ENCODE measurements at regions not wholly inside any gene's neighbourhood (a gene's known extent, or its start where the extent isn't known, plus 50 kb on each side); places are given as distances from the start of the nearest gene placed in this dataset.

DNA sequence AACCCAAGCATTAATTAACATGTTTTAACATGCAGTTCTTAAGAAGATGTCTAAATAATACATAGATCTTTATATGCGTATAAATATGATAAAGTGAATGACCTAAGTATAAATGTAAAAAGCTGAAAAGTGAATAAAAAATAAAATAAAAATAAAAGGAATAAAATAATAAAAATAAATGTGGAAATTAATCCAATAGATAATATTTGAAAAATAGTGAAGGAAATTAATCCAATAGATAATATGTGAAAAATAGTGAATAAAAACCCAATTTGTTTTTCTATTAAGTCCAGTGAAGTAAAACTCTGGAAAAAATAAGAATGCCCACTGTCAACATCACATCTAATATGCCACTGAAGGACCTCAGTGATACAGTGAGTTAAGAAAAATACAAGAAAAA lies 180.6 kb upstream of the SLC27A6 start:
- Mint-ChIP-seq H3K27ac (ENCODE audit: unreplicated experiment) (no peak overlapping the region), H3K36me3 (ENCODE audit: low read depth, unreplicated experiment) (no peaks in the 10 kb centered on the region), H3K4me3 (ENCODE audit: unreplicated experiment) (no peak overlapping the region), H3K27me3 (ENCODE audit: unreplicated experiment) (peaks cover 2% of the 10 kb centered on the region), H3K9me3 (ENCODE audit: unreplicated experiment) (no peaks in the 10 kb centered on the region), H3K4me1 (ENCODE audit: unreplicated experiment) (peaks cover 14% of the 10 kb centered on the region)
- TF ChIP-seq, protein P1, sequence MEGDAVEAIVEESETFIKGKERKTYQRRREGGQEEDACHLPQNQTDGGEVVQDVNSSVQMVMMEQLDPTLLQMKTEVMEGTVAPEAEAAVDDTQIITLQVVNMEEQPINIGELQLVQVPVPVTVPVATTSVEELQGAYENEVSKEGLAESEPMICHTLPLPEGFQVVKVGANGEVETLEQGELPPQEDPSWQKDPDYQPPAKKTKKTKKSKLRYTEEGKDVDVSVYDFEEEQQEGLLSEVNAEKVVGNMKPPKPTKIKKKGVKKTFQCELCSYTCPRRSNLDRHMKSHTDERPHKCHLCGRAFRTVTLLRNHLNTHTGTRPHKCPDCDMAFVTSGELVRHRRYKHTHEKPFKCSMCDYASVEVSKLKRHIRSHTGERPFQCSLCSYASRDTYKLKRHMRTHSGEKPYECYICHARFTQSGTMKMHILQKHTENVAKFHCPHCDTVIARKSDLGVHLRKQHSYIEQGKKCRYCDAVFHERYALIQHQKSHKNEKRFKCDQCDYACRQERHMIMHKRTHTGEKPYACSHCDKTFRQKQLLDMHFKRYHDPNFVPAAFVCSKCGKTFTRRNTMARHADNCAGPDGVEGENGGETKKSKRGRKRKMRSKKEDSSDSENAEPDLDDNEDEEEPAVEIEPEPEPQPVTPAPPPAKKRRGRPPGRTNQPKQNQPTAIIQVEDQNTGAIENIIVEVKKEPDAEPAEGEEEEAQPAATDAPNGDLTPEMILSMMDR (IDR thresholded peaks at IDR 0.05; ENCODE audit: unreplicated experiment) = no peak
- no peak for DNase-seq (ENCODE audit: low spot score)

DNA sequence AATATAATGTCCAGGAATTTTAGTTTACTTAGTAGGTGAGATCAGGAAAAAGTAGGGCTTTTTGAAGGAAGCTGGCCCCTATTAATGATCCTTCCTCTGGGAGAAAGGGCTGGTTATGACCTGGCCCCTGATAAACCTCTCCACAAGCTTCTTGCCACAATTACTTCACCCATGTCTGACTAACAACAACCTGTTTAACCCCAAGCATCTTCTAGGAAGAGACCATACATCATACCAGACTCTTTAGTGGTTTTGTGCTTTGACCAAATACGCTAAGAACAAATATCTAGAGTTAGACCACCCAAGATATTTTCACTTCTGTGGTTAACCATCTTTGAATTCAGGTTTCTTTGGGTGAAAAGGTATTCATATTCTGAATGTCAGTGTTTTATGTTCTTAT lies 174.0 kb upstream of the SLC27A6 start:
- no peaks in the 10 kb centered on the region for H3K4me1 Mint-ChIP-seq (ENCODE audit: unreplicated experiment)
- no peaks in the 10 kb centered on the region for H3K36me3 Mint-ChIP-seq (ENCODE audit: low read depth, unreplicated experiment)
- no peak overlapping the region for H3K4me3 Mint-ChIP-seq (ENCODE audit: unreplicated experiment)
- H3K27me3 Mint-ChIP-seq (ENCODE audit: unreplicated experiment) = peaks cover 2% of the 10 kb centered on the region
- TF ChIP-seq, protein P1 (IDR thresholded peaks at IDR 0.05; ENCODE audit: unreplicated experiment) = no peak
- H3K9me3 Mint-ChIP-seq (ENCODE audit: unreplicated experiment) = no peaks in the 10 kb centered on the region
- no peak overlapping the region for H3K27ac Mint-ChIP-seq (ENCODE audit: unreplicated experiment)
- DNase-seq (ENCODE audit: low spot score) = no peak

DNA sequence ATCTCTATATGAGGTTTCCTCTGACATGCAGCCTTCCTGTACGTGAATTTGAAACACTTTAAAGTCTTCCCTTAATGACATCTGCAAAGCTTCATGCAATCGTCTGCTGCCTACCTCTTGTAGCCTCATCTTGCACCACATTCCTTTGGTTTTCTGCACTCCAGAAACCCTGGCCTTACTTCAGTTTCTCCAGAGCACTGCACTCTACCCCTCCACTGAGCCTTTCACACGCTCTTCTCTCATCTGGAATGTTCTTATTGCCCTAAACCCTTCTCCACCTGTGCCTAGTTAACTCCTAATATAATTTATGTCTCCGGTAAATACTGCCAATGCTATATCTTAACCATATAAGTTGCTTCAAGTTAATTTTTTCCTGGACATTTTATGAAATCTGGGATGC lies 168.8 kb upstream of the SLC27A6 start:
- Mint-ChIP-seq H3K4me3 (ENCODE audit: unreplicated experiment) (no peak overlapping the region), H3K36me3 (ENCODE audit: low read depth, unreplicated experiment) (no peaks in the 10 kb centered on the region), H3K27me3 (ENCODE audit: unreplicated experiment) (no peaks in the 10 kb centered on the region), H3K27ac (ENCODE audit: unreplicated experiment) (no peak overlapping the region), H3K4me1 (ENCODE audit: unreplicated experiment) (peaks cover 6% of the 10 kb centered on the region), H3K9me3 (ENCODE audit: unreplicated experiment) (no peaks in the 10 kb centered on the region)
- no peak for DNase-seq (ENCODE audit: low spot score)
- TF ChIP-seq, protein P1 (IDR thresholded peaks at IDR 0.05; ENCODE audit: unreplicated experiment) = no peak

DNA sequence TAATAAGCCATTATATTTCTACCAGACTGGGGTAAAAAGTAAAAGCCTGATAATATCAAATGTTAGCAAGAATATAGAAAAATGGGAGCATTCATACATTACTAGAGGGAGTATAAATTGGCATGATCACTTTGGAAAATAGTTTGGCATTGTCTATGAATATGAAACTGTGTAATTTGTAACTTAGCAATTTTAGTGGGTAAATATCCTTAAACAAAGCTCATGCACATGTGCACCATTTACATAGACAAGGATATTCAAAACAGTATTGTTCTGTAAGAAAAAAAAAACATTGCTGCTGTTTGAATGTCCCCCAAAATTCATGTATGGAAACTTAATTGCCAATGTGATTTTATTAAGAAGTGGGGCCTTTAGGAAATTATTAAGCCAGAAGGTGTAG lies 166.4 kb upstream of the SLC27A6 start:
- TF ChIP-seq, protein P1 (IDR thresholded peaks at IDR 0.05; ENCODE audit: unreplicated experiment) = no peak
- Mint-ChIP-seq H3K36me3 (ENCODE audit: low read depth, unreplicated experiment) (no peaks in the 10 kb centered on the region), H3K9me3 (ENCODE audit: unreplicated experiment) (no peaks in the 10 kb centered on the region), H3K4me3 (ENCODE audit: unreplicated experiment) (no peak overlapping the region), H3K27me3 (ENCODE audit: unreplicated experiment) (no peaks in the 10 kb centered on the region), H3K4me1 (ENCODE audit: unreplicated experiment) (peaks cover 6% of the 10 kb centered on the region), H3K27ac (ENCODE audit: unreplicated experiment) (no peak overlapping the region)
- DNase-seq (ENCODE audit: low spot score) = no peak

DNA sequence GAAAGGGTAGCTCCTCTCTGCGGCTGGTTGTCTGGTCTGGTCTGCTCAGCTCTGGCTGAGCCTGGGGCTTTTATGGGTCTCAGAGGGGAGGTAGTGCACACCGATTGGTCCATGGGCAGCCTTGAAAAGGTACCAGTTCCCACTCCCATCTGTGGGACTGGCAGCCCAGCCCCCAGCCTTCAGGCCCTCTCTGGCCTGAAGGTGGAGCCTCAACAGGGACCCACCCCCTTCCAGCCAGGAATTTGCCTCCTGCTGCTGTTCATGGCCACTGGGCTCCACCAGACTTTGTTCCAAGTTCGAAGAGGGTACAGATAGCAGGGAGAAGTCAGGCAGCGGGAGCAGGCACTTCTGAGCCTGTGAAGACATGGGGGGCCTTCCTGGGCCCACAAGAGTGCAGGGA lies 165.3 kb upstream of the SLC27A6 start:
- Mint-ChIP-seq H3K4me1 (ENCODE audit: unreplicated experiment) (peaks cover 6% of the 10 kb centered on the region), H3K36me3 (ENCODE audit: low read depth, unreplicated experiment) (no peaks in the 10 kb centered on the region), H3K27ac (ENCODE audit: unreplicated experiment) (no peak overlapping the region), H3K4me3 (ENCODE audit: unreplicated experiment) (no peak overlapping the region), H3K27me3 (ENCODE audit: unreplicated experiment) (no peaks in the 10 kb centered on the region), H3K9me3 (ENCODE audit: unreplicated experiment) (no peaks in the 10 kb centered on the region)
- TF ChIP-seq, protein P1 (IDR thresholded peaks at IDR 0.05; ENCODE audit: unreplicated experiment) = no peak
- no peak for DNase-seq (ENCODE audit: low spot score)
